Urothelium cell line (cell line): ENCODE measurements at regions not wholly inside any gene's neighbourhood (a gene's known extent, or its start where the extent isn't known, plus 50 kb on each side); places are given as distances from the start of the nearest gene placed in this dataset.

Source experiments
- DNase-seq: peaks from one replicate; pipeline ENCODE4 v3.0.0; 2011; ENCODE audit warnings: low spot score, mixed read lengths
- FAIRE-seq: peaks from 2 replicates; lab custom pipeline; 2011; peaks lifted over from hg19 to GRCh38; lab: Jason Lieb, UNC

- no peak for FAIRE-seq
These were observed 208.6 kb upstream of the STEAP4 start for GRCh38 chr7:88515301-88515700.

GRCh38 chr7:88509341-88509740 is 202.6 kb upstream of the STEAP4 start:
- FAIRE-seq: no peak

More at GRCh38 chr7:88515301-88515700, 208.6 kb upstream of the STEAP4 start:
- DNase-seq: no peak

GRCh38 chr7:88500131-88500530 is 193.4 kb upstream of the STEAP4 start:
- no peak for DNase-seq
- no peak for FAIRE-seq

More at GRCh38 chr7:88509341-88509740, 202.6 kb upstream of the STEAP4 start:
- no peak for DNase-seq

DNA sequence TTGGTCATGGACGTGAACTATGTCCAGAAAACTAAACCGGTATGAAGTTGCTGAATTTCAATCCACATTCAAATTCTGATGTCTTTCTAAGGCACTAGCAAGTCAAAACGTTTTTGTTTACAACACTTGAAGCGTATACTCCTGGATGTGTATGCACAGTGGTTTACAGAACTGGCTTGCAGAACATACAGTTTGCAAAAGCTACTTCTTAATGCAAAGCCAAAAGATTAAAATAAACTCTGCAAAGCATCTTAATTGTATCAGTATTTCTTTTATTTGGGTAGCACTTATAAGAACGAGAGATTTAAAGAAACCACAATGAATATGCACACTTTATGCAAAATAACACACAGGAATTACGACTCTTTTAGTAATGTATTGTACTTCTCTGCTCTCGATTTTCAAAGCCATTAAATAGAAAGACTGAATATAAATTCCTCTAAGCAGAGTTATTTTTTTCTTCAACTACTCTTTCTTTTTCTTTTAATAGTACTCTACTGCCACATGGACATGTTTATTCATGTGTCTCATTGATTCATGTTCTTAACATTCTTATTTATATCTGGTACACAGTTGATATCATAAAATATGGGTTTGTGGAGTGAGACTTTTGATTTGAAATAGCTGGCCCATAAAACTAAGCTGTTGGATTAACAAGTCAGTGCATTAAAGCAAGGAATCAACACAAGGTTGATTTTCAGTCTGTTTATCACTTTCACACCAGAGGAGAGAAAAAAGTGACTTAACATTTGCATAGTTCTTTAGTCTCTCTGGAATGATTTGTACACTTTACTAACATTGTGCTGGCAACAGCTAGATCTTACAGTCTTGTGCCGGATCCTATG is 189.4 kb upstream of the STEAP4 start:
- FAIRE-seq: no peak
- no peak for DNase-seq

DNA sequence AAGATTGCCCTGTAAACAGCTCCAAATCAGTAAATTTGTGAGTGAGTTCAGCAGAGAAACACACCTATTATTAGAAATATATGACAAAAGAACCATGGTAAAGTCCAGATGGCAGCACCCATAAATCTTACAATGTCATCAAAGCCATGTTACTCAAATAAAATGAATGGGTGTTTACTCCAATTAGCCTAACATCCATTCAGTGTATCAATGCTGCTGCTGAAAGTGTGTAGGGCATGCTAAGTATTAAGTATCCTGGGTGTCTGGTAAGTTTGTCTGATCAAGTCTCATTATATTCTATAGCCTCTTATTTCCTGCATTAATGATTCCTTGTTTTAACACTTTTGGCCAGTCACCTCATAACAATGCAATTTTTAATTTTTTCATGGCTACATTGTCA is 185.5 kb upstream of the STEAP4 start:
- FAIRE-seq: no peak

DNA sequence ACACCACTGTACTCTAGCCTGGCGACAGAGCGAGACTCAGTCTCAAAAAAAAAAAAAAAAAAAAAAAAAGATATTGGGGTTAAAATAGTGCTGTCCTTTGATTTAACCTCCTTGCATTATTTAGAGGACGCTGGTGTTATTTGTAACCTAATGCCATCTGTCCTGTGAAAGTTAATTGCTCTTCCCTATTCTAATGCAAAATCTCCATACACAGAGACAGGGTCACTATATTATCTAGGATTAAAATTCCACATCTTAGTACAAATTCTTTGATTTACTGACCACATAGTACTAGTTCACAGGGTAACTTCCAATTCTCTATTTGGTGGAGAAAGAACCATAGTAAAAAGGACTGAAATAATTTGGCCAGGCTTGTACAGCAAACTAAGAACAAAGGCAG is 184.2 kb upstream of the STEAP4 start:
- DNase-seq (no peak), FAIRE-seq (no peak)

More for the DNA sequence above, 185.5 kb upstream of the STEAP4 start:
- DNase-seq: no peak

DNA sequence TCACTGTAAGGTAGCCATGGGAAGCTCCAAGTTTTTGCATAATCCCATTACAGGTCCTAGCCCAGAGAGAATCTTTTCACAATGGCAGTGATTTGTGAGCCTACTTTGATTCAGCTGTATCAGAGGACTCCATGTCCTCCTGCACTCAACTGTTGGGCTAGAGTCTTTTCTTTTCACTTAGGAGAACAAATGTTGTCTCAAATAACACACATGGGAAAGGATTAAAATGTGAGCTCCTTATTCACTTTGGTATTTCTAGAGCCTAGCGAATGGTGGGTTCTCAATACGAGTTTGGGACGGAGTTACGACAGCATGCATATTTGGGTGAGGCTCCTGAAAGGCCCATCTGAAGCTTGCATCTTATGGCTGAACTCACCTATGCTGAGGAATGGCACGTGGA is 183.5 kb upstream of the STEAP4 start:
- no peak for FAIRE-seq
- DNase-seq: no peak

GRCh38 chr7:88485821-88486220 is 179.1 kb upstream of the STEAP4 start:
- no peak for FAIRE-seq

GRCh38 chr7:88484551-88484950 is 177.9 kb upstream of the STEAP4 start:
- FAIRE-seq: no peak
- no peak for DNase-seq

More at GRCh38 chr7:88485821-88486220, 179.1 kb upstream of the STEAP4 start:
- no peak for DNase-seq

- no peak for DNase-seq
- peak; percentile 27 for FAIRE-seq
These were observed 174.2 kb upstream of the STEAP4 start for GRCh38 chr7:88480896-88481295.

DNA sequence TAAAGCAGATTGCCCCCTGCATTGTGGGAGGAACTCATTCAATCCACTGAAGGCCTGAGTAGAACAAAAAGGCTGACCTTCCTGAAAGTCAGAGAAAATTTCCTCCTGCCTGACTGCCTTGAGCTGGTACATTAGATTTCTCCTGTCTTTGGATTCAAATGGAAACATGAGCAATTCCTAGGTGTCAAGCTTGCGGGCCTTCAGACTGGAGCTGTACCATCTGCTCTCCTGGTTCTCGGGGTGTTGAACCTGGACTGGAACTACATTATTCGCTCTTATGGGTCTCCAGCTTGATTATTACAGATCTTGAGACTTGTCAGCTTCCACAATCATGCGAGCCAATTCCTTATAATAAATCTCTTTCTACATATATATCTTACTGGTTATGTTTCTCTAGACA is 173.6 kb upstream of the STEAP4 start:
- no peak for DNase-seq
- FAIRE-seq: no peak

- FAIRE-seq (no peak), DNase-seq (no peak)
These were observed 171.3 kb upstream of the STEAP4 start for GRCh38 chr7:88477976-88478375.

DNA sequence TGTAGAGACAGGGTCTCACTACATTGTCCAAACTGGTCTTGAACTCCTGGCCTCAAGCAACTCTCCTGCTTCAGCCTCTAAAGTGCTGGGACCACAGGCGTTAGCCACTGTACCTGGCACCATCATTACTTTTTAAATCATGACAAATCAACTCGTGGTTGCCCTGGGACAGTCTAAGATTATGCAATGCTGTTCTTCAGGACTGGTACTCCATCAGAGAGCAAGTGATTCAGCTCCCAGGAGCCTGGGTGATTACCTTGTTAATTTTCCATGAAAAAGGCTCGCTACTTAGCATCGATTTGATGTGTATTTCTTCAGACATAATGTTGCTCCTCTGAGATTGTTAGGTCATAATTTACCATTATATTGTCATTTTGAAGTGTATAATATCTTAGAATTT is 158.9 kb upstream of the STEAP4 start:
- peak; percentile 42 for FAIRE-seq
- no peak for DNase-seq

GRCh38 chr7:88462799-88463198 is 156.1 kb upstream of the STEAP4 start:
- DNase-seq (no peak), FAIRE-seq (peak; percentile 5)

DNA sequence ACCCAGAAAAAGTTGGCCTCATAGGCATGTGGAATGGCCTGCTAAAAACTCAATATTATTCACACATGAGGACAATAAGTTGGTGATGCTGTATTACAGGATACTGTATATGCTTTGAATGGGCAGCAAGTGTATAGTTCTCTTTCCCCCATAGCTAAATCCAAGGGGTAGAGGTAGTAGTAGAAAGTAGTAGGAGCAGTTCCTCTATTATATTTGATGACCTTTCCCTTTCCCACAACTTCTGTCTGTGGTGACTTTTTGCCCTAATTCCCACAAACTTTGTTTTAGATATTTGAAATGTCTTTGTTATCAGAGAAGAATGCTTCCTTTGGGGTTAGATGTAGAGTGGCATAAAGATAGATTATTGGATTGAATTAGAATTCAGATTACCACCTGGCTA is 154.0 kb upstream of the STEAP4 start:
- DNase-seq: no peak
- no peak for FAIRE-seq

DNA sequence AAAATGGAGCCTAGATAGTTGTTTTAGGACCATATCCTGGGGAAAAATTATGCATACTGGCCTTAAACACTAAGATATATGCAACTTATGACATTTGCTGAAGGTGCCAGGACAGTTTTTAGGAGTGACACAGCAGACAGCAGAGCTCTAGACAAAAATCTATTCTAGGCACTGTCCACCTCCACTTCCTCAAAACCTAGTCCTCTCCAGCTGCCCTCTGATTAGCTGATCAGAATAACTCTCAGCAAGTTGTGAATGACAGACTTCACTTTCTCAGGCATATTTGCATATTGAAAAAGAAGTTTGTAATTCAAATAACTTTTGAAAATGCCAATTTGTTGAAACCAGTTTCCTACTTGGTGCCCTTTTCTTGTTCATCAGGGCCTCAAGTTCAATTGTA is 152.3 kb upstream of the STEAP4 start:
- no peak for DNase-seq
- no peak for FAIRE-seq

- FAIRE-seq (no peak), DNase-seq (no peak)
These were observed 151.6 kb upstream of the STEAP4 start for GRCh38 chr7:88458279-88458678.

DNA sequence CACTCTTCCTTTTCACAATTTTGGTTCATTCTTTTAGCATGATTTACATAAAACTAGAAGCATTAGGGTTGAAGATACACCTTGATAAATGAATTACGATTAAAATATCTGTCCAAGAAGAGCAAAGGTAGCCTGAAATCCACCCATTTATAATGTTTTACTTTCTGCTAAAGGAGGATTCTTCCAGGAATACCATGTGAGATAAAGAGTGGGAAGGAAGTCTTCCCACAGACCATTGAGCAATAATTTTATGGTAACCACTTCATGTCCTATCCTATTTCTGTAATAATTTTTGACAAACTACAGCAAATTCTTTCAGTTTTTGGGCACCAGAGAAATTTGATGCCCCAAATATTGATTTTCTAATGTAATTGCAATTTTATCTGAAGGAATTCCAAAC is 150.6 kb upstream of the STEAP4 start:
- DNase-seq: no peak
- no peak for FAIRE-seq

DNA sequence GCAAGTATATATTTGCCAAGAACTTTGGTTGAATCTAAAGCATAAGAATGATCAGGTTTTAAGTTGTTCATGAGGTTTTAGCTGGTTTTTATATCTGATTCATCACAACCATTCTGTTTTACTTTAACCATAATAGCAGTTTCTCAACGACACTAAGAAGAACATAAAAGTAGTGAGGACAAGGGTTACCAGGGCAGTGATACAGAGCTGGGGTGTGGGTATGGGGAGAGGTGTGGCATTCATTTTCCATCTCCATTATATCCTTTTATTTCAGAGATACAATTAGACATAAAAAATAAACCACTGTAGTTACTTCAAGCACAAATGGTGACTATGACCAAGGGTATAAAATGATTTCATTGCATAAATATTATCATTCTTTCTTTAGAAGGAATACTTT is 149.8 kb upstream of the STEAP4 start:
- FAIRE-seq (no peak), DNase-seq (no peak)

GRCh38 chr7:88455696-88456095 is 149.0 kb upstream of the STEAP4 start:
- FAIRE-seq (no peak), DNase-seq (peak; percentile 65)

DNA sequence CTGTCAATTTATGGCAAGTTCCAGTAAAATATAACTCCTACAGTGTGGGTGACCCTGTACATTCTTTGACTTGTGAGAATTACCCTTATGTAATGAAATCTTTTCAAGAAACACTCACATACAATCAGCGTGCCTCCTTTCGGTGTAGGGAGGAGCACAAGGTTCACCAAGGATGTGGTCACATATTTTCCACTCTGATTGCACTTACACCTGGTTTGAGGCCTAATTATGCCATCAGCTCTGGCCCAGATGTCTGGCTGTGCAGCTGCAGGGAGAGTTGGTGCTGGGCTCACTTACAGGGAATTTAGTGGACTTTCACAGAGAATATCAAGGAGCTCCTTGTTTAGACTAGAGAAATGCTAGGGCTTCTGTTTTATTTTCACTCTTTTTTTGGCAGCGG is 146.0 kb upstream of the STEAP4 start:
- no peak for DNase-seq
- no peak for FAIRE-seq

GRCh38 chr7:88450874-88451273 is 144.2 kb upstream of the STEAP4 start:
- no peak for DNase-seq
- no peak for FAIRE-seq

- DNase-seq (no peak), FAIRE-seq (no peak)
These were observed 142.7 kb upstream of the STEAP4 start for GRCh38 chr7:88449410-88449809.
